DMS53 treated with DMSO at 0.1 percent for 48 hours (cell line): ENCODE measurements at regions not wholly inside any gene's neighbourhood (a gene's known extent, or its start where the extent isn't known, plus 50 kb on each side); places are given as distances from the start of the nearest gene placed in this dataset.

Source experiments
- DNase-seq: peaks from one replicate; lab custom pipeline; 2025; ENCODE audit not compliant: unreplicated experiment; lab: John Stamatoyannopoulos, UW

DNA sequence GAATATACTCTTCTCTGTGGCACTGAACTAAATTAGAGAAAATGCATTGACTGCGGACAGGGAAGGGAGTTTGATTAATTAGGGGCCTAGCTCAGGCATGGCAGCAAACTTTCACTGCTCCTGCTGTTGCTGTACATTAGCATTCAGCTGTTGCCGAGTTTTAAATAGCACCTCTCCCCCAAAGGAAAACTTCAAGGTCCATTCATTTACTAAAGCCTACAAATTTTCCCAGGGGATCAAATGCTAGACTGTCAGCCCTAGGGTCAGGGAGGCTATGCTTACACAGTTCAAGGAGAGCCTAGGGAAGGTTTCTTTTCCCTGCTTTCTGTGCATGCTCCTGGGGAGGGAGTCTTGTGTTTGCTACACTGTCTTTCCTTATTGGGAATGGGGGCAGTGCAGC is 60.0 kb upstream of the GZMB start:
- no peak for DNase-seq

DNA sequence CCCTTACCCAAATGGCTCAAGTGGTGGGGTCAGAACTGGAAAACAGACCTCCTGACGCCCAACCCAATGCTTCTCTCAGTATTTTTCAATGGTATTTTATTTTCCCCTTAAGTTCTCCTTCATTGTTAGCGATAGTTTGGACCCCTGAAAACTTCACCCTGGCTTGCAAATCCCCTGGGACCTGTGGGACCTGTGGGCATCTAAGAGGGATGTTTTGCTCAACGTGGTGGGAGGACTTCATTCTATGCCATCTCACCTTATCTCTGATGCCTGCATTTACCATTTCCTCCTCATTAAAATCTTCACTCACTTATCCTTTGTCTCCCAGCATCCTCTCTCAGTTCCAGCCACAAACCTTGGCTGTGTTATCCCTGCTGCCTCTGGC is 59.4 kb upstream of the GZMB start:
- no peak for DNase-seq

DNA sequence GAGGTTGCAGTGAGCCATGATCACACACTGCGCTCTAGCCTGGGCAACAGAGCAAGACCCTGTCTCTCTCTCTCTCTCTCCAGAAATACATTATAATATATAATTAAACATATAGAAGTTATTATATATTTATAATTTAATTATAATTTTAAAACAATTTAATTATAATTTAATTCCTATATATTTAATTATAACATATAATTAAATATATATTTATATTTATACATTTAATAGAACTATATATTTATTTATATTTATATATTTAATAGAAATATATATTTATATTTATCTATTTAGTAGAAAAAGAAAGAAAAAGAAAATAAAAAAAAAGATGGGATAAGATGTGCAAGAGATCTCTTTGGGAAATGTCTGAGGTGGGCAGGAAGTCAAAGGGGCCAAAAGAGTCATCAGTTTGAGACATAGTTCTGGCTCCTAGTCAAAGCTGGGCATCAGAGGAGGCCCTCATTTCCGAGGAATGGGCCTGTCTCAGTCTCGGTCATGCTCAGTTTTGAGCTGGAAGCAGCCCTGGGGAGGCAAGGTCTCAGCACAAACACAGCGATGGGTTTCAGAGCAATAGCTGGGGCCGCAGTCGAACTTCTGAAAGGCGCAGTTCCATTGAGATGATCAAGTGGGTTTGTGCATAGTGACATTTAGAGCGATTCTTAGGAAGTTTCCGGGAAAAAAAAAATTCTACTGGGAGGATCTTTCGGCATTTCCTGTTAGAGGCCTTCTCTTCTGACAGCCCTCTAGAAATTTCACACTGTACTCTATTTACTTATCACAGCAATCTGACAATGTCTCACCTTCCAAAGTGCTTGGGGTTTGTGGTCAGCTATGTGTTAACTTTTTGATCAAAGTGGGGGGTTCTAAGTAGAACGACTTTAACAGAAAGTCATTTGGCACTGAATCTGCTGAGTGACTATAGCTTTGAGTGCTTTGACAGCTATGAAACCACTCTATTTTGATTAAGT is 58.7 kb upstream of the GZMB start:
- DNase-seq, result no peak

DNA sequence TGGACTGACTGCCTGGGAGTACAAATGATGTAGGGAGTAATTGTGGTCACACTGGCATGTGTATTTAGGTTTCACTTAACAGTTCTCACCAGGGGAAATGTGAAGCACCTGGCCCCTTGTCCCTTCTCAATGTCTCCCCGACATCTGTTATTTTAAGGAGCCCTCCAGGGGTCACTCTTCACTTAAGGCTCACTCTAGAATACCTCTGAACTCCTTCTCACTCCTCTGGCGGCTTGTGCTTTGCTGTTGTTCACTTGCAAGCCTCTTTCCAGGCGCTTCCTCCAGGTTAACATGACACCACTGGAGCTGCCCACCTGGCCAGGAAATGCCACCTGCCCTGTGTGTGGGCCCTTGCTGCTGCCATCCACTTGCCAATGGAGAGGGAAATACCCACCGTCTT is 56.5 kb upstream of the GZMB start:
- no peak for DNase-seq

DNA sequence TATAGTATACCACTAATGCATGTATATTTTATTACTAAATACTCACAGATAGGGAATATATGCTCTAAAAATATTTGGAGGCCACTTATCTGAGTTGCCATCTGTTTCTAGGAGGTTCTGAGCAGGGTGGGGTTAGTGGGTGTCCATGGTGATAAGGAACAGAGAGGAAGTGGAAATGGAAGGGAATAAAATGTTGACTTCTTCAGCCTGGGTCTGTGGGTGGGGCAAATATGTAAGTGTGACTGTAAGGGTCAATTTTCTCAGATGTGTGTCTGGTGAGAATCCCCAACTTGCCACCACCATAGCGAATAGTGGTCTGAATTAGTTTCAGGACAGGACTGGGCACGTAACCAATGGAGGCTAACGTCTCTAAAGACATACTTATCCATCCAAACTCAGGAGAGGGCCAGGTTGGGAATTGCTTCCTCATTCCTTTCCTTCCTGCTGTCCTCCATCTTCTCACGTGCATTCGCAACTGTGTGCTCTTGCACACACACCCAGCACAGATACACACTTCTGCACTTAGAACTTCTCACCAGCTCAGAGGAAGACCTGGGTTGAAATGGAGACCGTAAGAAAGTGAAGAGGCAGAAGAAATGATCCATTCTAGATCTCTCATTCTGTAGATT is 54.2 kb upstream of the GZMB start:
- DNase-seq, result no peak
